ENCODE measurements at regions not wholly inside any gene's neighbourhood (a gene's known extent, or its start where the extent isn't known, plus 50 kb on each side); places are given as distances from the start of the nearest gene placed in this dataset.

GRCh38 chr1:5427026-5427613, 565.1 kb downstream of the NPHP4 start:
- DNase-seq (ENCODE audit: low read depth, low spot score), result no peak

GRCh38 chr1:5424802-5425703, 567.2 kb downstream of the NPHP4 start:
- no peak for DNase-seq (ENCODE audit: low read depth, low spot score)

- DNase-seq (ENCODE audit: low read depth, low spot score), result no peak
These were observed 569.1 kb downstream of the NPHP4 start for GRCh38 chr1:5423109-5423508.

- DNase-seq (ENCODE audit: low read depth, low spot score), result no peak
These were observed 572.7 kb downstream of the NPHP4 start for GRCh38 chr1:5419501-5419900.

- no peak for DNase-seq (ENCODE audit: low read depth, low spot score)
These were observed 575.7 kb downstream of the NPHP4 start for GRCh38 chr1:5416518-5416917.

- no peak for DNase-seq (ENCODE audit: low read depth, low spot score)
These were observed 576.6 kb downstream of the NPHP4 start for GRCh38 chr1:5415606-5416005.

- no peak for DNase-seq (ENCODE audit: low read depth, low spot score)
These were observed 581.6 kb downstream of the NPHP4 start for GRCh38 chr1:5410652-5411051.

GRCh38 chr1:5408401-5408800, 583.8 kb downstream of the NPHP4 start:
- DNase-seq (ENCODE audit: low read depth, low spot score), result no peak

- no peak for DNase-seq (ENCODE audit: low read depth, low spot score)
These were observed 587.0 kb downstream of the NPHP4 start for GRCh38 chr1:5405263-5405662.

- DNase-seq (ENCODE audit: low read depth, low spot score), result no peak
These were observed 587.6 kb downstream of the NPHP4 start for GRCh38 chr1:5404412-5405203.

GRCh38 chr1:5403935-5404334, 588.3 kb downstream of the NPHP4 start:
- no peak for DNase-seq (ENCODE audit: low read depth, low spot score)

- no peak for DNase-seq (ENCODE audit: low read depth, low spot score)
These were observed 589.6 kb downstream of the NPHP4 start for GRCh38 chr1:5402618-5403017.

GRCh38 chr1:5399771-5400170, 592.5 kb downstream of the NPHP4 start:
- no peak for DNase-seq (ENCODE audit: low read depth, low spot score)

GRCh38 chr1:5396593-5396992, 595.6 kb downstream of the NPHP4 start:
- no peak for DNase-seq (ENCODE audit: low read depth, low spot score)

- DNase-seq (ENCODE audit: low read depth, low spot score), result peak; percentile 30
These were observed 598.1 kb downstream of the NPHP4 start for GRCh38 chr1:5394111-5394510.

- no peak for DNase-seq (ENCODE audit: low read depth, low spot score)
These were observed 598.6 kb downstream of the NPHP4 start for GRCh38 chr1:5393603-5394002.

GRCh38 chr1:5393146-5393545, 599.1 kb downstream of the NPHP4 start:
- DNase-seq (ENCODE audit: low read depth, low spot score), result no peak

GRCh38 chr1:5391725-5392124, 600.5 kb downstream of the NPHP4 start:
- DNase-seq (ENCODE audit: low read depth, low spot score), result no peak

- no peak for DNase-seq (ENCODE audit: low read depth, low spot score)
These were observed 601.7 kb downstream of the NPHP4 start for GRCh38 chr1:5390504-5390903.

GRCh38 chr1:5389101-5389885, 602.9 kb downstream of the NPHP4 start:
- no peak for DNase-seq (ENCODE audit: low read depth, low spot score)

GRCh38 chr1:5388622-5389021, 603.6 kb downstream of the NPHP4 start:
- DNase-seq (ENCODE audit: low read depth, low spot score), result no peak

GRCh38 chr1:5386371-5386770, 605.9 kb downstream of the NPHP4 start:
- DNase-seq (ENCODE audit: low read depth, low spot score), result no peak

Data from iPS DF 19.7 (cell line).